ENCODE measurements at regions not wholly inside any gene's neighbourhood (a gene's known extent, or its start where the extent isn't known, plus 50 kb on each side); places are given as distances from the start of the nearest gene placed in this dataset.

GRCh38 chr13:44271473-44271872 lies 102.2 kb upstream of the SERP2 start:
- 68 to 83% methylated on average over 1 to 2 of the region's 2 CpGs for WGBS, 2 donors (ENCODE audit: low coverage in 1 of 2)
- DNase-seq: no peak
- TF ChIP-seq POLR2A (IDR thresholded peaks at IDR 0.05): no peak
- TF ChIP-seq EP300 (IDR thresholded peaks at IDR 0.05; ENCODE audit: low read depth): no peak
- TF ChIP-seq CTCF (IDR thresholded peaks at IDR 0.05): no peak
- no peak for TF ChIP-seq POLR2AphosphoS5 (IDR thresholded peaks at IDR 0.05)
- in situ Hi-C loops (cut with MboI; ENCODE audit: low pct_ligation_motif_present in 1 of 4, low pct_unique_long_range_greater_than_20kb in 1 of 4, low sequenced_read_pairs in 3 of 4) (no loop called here), intact Hi-C loops (cut with DNase I; ENCODE audit: low total_unique reads) (loop anchor here (5.0 kb wide), 1 partner anchor 49 kb away; no protein-coding TSS in a partner anchor)
- no peaks in the 10 kb centered on the region for H3K36me3 ChIP-seq
- no peak overlapping the region for H3K4me3 ChIP-seq
- no peaks in the 10 kb centered on the region for H3K27me3 ChIP-seq
- H3K9me3 ChIP-seq: no peaks in the 10 kb centered on the region
- H3K27ac ChIP-seq: peak overlapping the region; percentile 69 to 80 (median 76)
- H3K4me1 ChIP-seq: peaks cover 13 to 44% (median 20%) of the 10 kb centered on the region in 4 donors

DNA sequence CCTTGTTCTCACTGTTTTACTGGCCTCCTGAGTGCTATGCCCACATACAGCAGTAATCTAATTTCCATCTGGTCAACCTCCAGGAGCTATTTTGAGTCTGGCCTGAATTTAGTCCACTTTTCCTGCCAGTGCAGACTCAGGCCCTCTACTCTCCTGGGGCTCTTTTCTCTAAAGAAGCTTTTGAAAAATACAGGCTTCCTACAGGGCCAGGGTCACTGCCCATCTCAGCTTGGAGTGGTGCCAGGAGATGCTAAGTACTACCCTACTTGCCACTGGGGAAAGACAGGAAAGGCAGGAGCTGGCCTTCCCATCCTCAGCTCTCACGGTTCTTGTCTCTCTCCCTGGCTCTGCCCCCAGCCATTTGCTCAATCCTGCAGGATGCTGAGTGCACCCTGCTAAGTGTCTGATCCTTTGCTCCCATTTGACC lies 101.7 kb upstream of the SERP2 start:
- in situ Hi-C loops (cut with MboI; ENCODE audit: low pct_ligation_motif_present in 1 of 4, low pct_unique_long_range_greater_than_20kb in 1 of 4, low sequenced_read_pairs in 3 of 4): no loop called here
- intact Hi-C loops (cut with DNase I; ENCODE audit: low total_unique reads): loop anchor here (5.0 kb wide), 1 partner anchor 50 kb away; no protein-coding TSS in a partner anchor
- Histone ChIP-seq H3K4me3 (no peak overlapping the region), H3K27ac (peak overlapping the region; percentile 69 to 80 (median 76)), H3K36me3 (no peaks in the 10 kb centered on the region), H3K27me3 (no peaks in the 10 kb centered on the region), H3K9me3 (no peaks in the 10 kb centered on the region), H3K4me1 (peaks cover 13 to 44% (median 21%) of the 10 kb centered on the region in 4 donors)
- DNase-seq: no peak
- no peak for TF ChIP-seq CTCF (IDR thresholded peaks at IDR 0.05)
- 60 to 71% methylated on average over 1 of the region's 1 CpG for WGBS, 2 donors (ENCODE audit: low coverage in 1 of 2)

DNA sequence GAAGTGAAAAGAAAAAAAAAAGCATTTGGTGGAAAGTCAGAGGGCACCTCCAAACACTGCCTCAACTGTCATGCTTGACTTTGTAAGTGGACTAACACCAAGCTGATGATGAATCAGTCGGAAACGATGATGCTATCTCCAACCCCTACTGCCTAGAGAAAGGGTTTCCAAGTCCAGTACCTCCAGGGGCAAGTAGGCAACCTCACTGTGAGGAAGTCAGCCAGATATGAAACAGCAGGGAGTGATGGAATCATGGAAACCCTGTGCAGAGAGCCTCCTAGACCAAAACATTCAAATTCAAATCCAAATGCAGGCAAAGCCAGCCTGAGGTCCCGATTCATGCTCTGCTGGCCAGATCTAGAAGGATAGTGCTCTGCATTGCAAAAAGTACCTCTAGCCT lies 100.9 kb upstream of the SERP2 start:
- Histone ChIP-seq H3K9me3 (no peaks in the 10 kb centered on the region), H3K27ac (peak overlapping the region; percentile 76 to 80 (median 77)), H3K4me3 (no peak overlapping the region), H3K36me3 (no peaks in the 10 kb centered on the region), H3K27me3 (no peaks in the 10 kb centered on the region), H3K4me1 (peaks cover 13 to 44% (median 21%) of the 10 kb centered on the region in 4 donors)
- no peak for DNase-seq
- WGBS, 2 donors (ENCODE audit: low coverage in 1 of 2): 90 to 92% methylated on average over 2 to 3 of the region's 3 CpGs
- TF ChIP-seq CTCF (IDR thresholded peaks at IDR 0.05) (no peak), POLR2AphosphoS5 (IDR thresholded peaks at IDR 0.05) (no peak), EP300 (IDR thresholded peaks at IDR 0.05; ENCODE audit: low read depth) (no peak), POLR2A (IDR thresholded peaks at IDR 0.05) (no peak)
- in situ Hi-C loops (cut with MboI; ENCODE audit: low pct_ligation_motif_present in 1 of 4, low pct_unique_long_range_greater_than_20kb in 1 of 4, low sequenced_read_pairs in 3 of 4): no loop called here
- intact Hi-C loops (cut with DNase I; ENCODE audit: low total_unique reads): loop anchor here (5.0 kb wide), 1 partner anchor 50 kb away; no protein-coding TSS in a partner anchor

GRCh38 chr13:44273216-44273615 lies 100.4 kb upstream of the SERP2 start:
- intact Hi-C loops (cut with DNase I; ENCODE audit: low total_unique reads): loop anchor here (5.0 kb wide), 1 partner anchor 51 kb away; no protein-coding TSS in a partner anchor
- DNase-seq: no peak
- TF ChIP-seq EP300 (IDR thresholded peaks at IDR 0.05; ENCODE audit: low read depth) (no peak), CTCF (IDR thresholded peaks at IDR 0.05) (no peak), POLR2A (IDR thresholded peaks at IDR 0.05) (no peak), POLR2AphosphoS5 (IDR thresholded peaks at IDR 0.05) (no peak)
- WGBS, 2 donors (ENCODE audit: low coverage in 1 of 2): 98 to 100% methylated on average over 3 to 5 of the region's 5 CpGs
- no peaks in the 10 kb centered on the region for H3K36me3 ChIP-seq
- in situ Hi-C loops (cut with MboI; ENCODE audit: low pct_ligation_motif_present in 1 of 4, low pct_unique_long_range_greater_than_20kb in 1 of 4, low sequenced_read_pairs in 3 of 4): no loop called here
- no peak overlapping the region for H3K4me3 ChIP-seq
- no peaks in the 10 kb centered on the region for H3K9me3 ChIP-seq
- peak overlapping the region; percentile 76 to 81 (median 79) for H3K27ac ChIP-seq
- H3K4me1 ChIP-seq: peaks cover 13 to 47% (median 23%) of the 10 kb centered on the region in 4 donors
- no peaks in the 10 kb centered on the region for H3K27me3 ChIP-seq

All from transverse colon (tissue), 4 donors.